Hepatocyte (in vitro differentiated cells): ENCODE measurements at regions not wholly inside any gene's neighbourhood (a gene's known extent, or its start where the extent isn't known, plus 50 kb on each side); places are given as distances from the start of the nearest gene placed in this dataset.

Experiments
- DNase-seq: peaks from one replicate; pipeline ENCODE4 v3.0.0-alpha.2; 2016; ENCODE audit warnings: low spot score
- H2AFZ ChIP-seq: fragments of 200-600 bp; sonication (generic); 2 replicates; pipeline ENCODE4 v1.6.0; 2016; ENCODE audit warnings: antibody characterized with exemption, mild to moderate bottlenecking
- H3K27ac ChIP-seq: fragments of 200-600 bp; sonication (generic); 2 replicates; pipeline ENCODE4 v1.5.1; 2016; ENCODE audit warnings: mild to moderate bottlenecking
- H3K27me3 ChIP-seq: fragments of 200-600 bp; sonication (generic); 2 replicates; pipeline ENCODE4 v1.6.1; 2016
- H3K36me3 ChIP-seq: fragments of 200-600 bp; sonication (generic); replicated peaks from 2 replicates; pipeline ENCODE4 v1.5.1; 2016; ENCODE audit warnings: low read depth; ENCODE audit not compliant: insufficient read depth
- H3K4me1 ChIP-seq: fragments of 200-600 bp; sonication (generic); 2 replicates; pipeline ENCODE4 v1.5.1; 2016; ENCODE audit warnings: mild to moderate bottlenecking, moderate library complexity; ENCODE audit not compliant: insufficient read depth
- H3K4me2 ChIP-seq: fragments of 200-600 bp; sonication (generic); 2 replicates; pipeline ENCODE4 v1.6.0; 2016
- H3K4me3 ChIP-seq: fragments of 200-600 bp; sonication (generic); 2 replicates; pipeline ENCODE4 v1.5.1; 2016; ENCODE audit warnings: mild to moderate bottlenecking
- H3K79me2 ChIP-seq: fragments of 200-600 bp; sonication (generic); 2 replicates; pipeline ENCODE4 v1.6.0; 2017; ENCODE audit warnings: mild to moderate bottlenecking
- H3K9me2 ChIP-seq: fragments of 200-600 bp; sonication (generic); replicated peaks from 2 replicates; pipeline ENCODE4 v1.6.0; 2017; ENCODE audit warnings: mild to moderate bottlenecking; ENCODE audit not compliant: insufficient read depth
- H3K9me3 ChIP-seq: fragments of 200-600 bp; sonication (generic); 2 replicates; pipeline ENCODE4 v1.5.1; 2016; ENCODE audit warnings: low read depth, mild to moderate bottlenecking
- H4K20me1 ChIP-seq: fragments of 200-600 bp; sonication (generic); 2 replicates; pipeline ENCODE4 v1.6.0; 2016; ENCODE audit warnings: mild to moderate bottlenecking; ENCODE audit not compliant: insufficient read depth, poor library complexity, severe bottlenecking
- EZH2 ChIP-seq: fragments of 200-600 bp; sonication (generic); IDR thresholded peaks from 2 replicates; pipeline ENCODE4 v1.6.1; 2016; ENCODE audit warnings: antibody characterized with exemption, mild to moderate bottlenecking, borderline replicate concordance
- EZH2phosphoT487 ChIP-seq: fragments of 200-600 bp; sonication (generic); IDR thresholded peaks from one replicate; pipeline ENCODE4 v1.6.1; 2018; ENCODE audit warnings: antibody characterized with exemption, mild to moderate bottlenecking, low read depth, moderate library complexity; ENCODE audit not compliant: unreplicated experiment, severe bottlenecking
- WGBS: methylation state at CpG from one replicate; pipeline ENCODE4 v1.1.6; 2016; ENCODE audit warnings: low lambda C conversion rate; ENCODE audit errors: missing lambda C conversion rate; 5-methylcytosine and 5-hydroxymethylcytosine counted together
- TF ChIP-seq, protein P1 (sequence below): fragments of 200-600 bp; sonication (generic); IDR thresholded peaks from 2 replicates; pipeline ENCODE4 v1.5.1; 2016; ENCODE audit warnings: antibody characterized with exemption, mild to moderate bottlenecking; ENCODE audit not compliant: poor library complexity

DNA sequence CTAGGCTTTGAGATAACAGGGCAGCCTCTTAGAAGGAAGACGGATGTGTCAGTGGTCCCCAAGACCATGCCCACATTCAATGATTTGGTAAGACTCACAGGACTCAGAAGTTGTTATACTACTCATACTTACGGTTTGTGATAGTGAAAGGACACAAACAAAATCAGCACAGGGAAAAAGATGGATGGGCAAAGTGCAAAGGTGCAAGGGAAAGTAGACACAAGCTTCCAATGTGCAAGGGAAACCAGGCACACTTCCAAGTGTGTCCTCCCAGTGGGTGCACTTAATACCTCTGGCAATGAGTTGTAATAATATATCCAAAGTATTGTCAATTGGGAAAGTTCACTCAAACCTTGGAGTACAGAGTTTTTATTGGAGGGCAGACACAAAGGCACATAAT is 53.8 kb upstream of the VCX start:
- WGBS = 62% methylated on average over 2 of the region's 2 CpGs
- Histone ChIP-seq H3K27me3 (no peaks in the 10 kb centered on the region), H3K4me1 (no peaks in the 10 kb centered on the region), H3K79me2 (no peaks in the 10 kb centered on the region), H3K4me3 (no peak overlapping the region), H3K9me2 (no peaks in the 10 kb centered on the region), H4K20me1 (no peaks in the 10 kb centered on the region), H3K27ac (no peak overlapping the region), H2AFZ (no peak overlapping the region), H3K4me2 (no peak overlapping the region), H3K36me3 (no peaks in the 10 kb centered on the region), H3K9me3 (no peaks in the 10 kb centered on the region)
- DNase-seq = no peak
- TF ChIP-seq, protein P1, sequence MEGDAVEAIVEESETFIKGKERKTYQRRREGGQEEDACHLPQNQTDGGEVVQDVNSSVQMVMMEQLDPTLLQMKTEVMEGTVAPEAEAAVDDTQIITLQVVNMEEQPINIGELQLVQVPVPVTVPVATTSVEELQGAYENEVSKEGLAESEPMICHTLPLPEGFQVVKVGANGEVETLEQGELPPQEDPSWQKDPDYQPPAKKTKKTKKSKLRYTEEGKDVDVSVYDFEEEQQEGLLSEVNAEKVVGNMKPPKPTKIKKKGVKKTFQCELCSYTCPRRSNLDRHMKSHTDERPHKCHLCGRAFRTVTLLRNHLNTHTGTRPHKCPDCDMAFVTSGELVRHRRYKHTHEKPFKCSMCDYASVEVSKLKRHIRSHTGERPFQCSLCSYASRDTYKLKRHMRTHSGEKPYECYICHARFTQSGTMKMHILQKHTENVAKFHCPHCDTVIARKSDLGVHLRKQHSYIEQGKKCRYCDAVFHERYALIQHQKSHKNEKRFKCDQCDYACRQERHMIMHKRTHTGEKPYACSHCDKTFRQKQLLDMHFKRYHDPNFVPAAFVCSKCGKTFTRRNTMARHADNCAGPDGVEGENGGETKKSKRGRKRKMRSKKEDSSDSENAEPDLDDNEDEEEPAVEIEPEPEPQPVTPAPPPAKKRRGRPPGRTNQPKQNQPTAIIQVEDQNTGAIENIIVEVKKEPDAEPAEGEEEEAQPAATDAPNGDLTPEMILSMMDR = no peak
- no peak for TF ChIP-seq EZH2
- no peak for TF ChIP-seq EZH2phosphoT487

DNA sequence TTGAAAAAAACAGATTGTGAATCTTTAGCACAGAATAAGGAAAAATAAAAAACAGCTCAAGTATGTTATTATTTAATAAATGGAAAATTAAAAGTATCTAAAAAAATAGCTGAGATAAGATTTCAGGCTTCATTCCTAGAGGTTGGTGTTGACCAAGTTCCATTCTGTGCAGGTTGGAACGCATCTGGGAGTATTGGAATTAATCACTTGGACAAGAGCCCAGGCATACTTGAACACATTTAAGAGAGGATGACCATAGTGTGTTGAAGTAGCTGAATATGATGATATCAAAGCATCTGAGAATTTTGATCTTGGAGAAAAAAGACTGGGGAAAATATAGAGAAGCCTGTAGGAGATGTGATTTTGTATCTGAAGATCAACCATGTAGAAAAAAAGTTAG is 54.6 kb upstream of the VCX start:
- no peak for TF ChIP-seq EZH2
- TF ChIP-seq, protein P1 = no peak
- no peak for TF ChIP-seq EZH2phosphoT487
- Histone ChIP-seq H3K9me3 (no peaks in the 10 kb centered on the region), H3K4me2 (no peak overlapping the region), H3K27ac (no peak overlapping the region), H3K9me2 (no peaks in the 10 kb centered on the region), H3K27me3 (no peaks in the 10 kb centered on the region), H4K20me1 (no peaks in the 10 kb centered on the region), H3K79me2 (no peaks in the 10 kb centered on the region), H3K4me1 (no peaks in the 10 kb centered on the region), H3K4me3 (no peak overlapping the region), H2AFZ (no peak overlapping the region), H3K36me3 (no peaks in the 10 kb centered on the region)
- WGBS = 64% methylated on average over 1 of the region's 1 CpG
- DNase-seq = no peak

DNA sequence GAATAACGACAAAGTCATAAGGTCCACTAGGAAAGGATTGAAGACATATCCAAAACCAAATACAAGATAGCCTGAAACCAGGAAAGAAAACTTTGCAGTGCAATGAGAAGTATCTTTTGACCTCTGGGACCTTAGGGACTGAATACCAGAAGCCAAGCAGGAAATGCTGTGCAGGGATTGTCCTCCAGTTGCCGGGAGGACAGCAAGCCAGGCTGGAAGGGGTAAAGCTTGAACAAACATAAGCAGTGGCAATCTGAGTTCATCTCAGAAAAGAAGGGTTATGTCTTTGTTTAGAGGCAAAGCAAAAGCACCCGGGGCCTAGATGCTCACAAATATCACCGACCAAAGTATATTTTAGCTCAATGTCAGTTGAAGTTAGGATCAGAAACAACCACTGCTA is 55.3 kb upstream of the VCX start:
- no peaks in the 10 kb centered on the region for H3K27me3 ChIP-seq
- H3K4me2 ChIP-seq = no peak overlapping the region
- H2AFZ ChIP-seq = no peak overlapping the region
- H4K20me1 ChIP-seq = no peaks in the 10 kb centered on the region
- DNase-seq = no peak
- WGBS = 64% methylated on average over 4 of the region's 4 CpGs
- no peak overlapping the region for H3K27ac ChIP-seq
- H3K36me3 ChIP-seq = no peaks in the 10 kb centered on the region
- no peaks in the 10 kb centered on the region for H3K9me2 ChIP-seq
- H3K4me3 ChIP-seq = no peak overlapping the region
- H3K9me3 ChIP-seq = no peaks in the 10 kb centered on the region
- no peaks in the 10 kb centered on the region for H3K79me2 ChIP-seq
- H3K4me1 ChIP-seq = no peaks in the 10 kb centered on the region
- TF ChIP-seq, protein P1 = no peak
- no peak for TF ChIP-seq EZH2

DNA sequence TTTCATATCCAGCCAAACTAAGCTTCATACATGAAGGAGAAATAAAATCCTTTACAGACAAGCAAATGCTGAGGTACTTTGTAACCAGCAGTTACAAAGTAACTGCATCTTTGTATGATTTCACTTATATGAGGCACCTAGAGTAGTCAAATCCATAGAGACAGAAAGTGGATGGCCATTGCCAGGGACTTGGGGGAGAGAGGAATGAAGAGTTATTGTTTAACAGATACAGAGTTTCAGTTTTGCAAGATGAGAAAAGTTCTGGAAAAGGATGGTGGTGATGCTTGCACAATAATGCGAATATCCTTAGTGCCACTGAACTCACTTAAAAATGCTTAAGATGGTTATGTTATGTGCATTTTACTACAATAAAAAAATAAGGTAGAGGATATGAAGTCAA is 58.4 kb upstream of the VCX start:
- 85% methylated on average over 1 of the region's 1 CpG for WGBS
- H3K9me3 ChIP-seq = no peaks in the 10 kb centered on the region

More for the DNA sequence above, 58.4 kb upstream of the VCX start:
- Histone ChIP-seq H4K20me1 (no peaks in the 10 kb centered on the region), H2AFZ (no peak overlapping the region), H3K27me3 (no peaks in the 10 kb centered on the region), H3K79me2 (no peaks in the 10 kb centered on the region), H3K4me2 (no peak overlapping the region), H3K4me3 (no peak overlapping the region), H3K4me1 (no peaks in the 10 kb centered on the region), H3K27ac (no peak overlapping the region), H3K36me3 (no peaks in the 10 kb centered on the region), H3K9me2 (no peaks in the 10 kb centered on the region)
- no peak for DNase-seq
- TF ChIP-seq EZH2phosphoT487 = no peak
- no peak for TF ChIP-seq EZH2
- TF ChIP-seq, protein P1 = no peak
